Endothelial cell (in vitro differentiated cells): ENCODE measurements at regions not wholly inside any gene's neighbourhood (a gene's known extent, or its start where the extent isn't known, plus 50 kb on each side); places are given as distances from the start of the nearest gene placed in this dataset.

ENCODE experiments used
- DNase-seq: peaks from one replicate; pipeline ENCODE4 v3.0.0; 2021; ENCODE audit warnings: low spot score
- H3K27ac Mint-ChIP-seq: one replicate; pipeline ENCODE4 v1.8.0; 2021; ENCODE audit warnings: mixed read lengths, inconsistent platforms; ENCODE audit not compliant: unreplicated experiment
- H3K27me3 Mint-ChIP-seq: one replicate; pipeline ENCODE4 v1.8.0; 2021; ENCODE audit warnings: mild to moderate bottlenecking, moderate library complexity, mixed read lengths, inconsistent platforms; ENCODE audit not compliant: unreplicated experiment
- H3K36me3 Mint-ChIP-seq: one replicate; pipeline ENCODE4 v1.8.0; 2021; ENCODE audit warnings: mild to moderate bottlenecking, low read depth, mixed read lengths, inconsistent platforms; ENCODE audit not compliant: unreplicated experiment
- H3K4me1 Mint-ChIP-seq: one replicate; pipeline ENCODE4 v1.8.0; 2021; ENCODE audit warnings: mild to moderate bottlenecking, mixed read lengths, inconsistent platforms; ENCODE audit not compliant: unreplicated experiment
- H3K4me3 Mint-ChIP-seq: one replicate; pipeline ENCODE4 v1.8.0; 2021; ENCODE audit warnings: mild to moderate bottlenecking, mixed read lengths, inconsistent platforms; ENCODE audit not compliant: unreplicated experiment
- H3K9me3 Mint-ChIP-seq: one replicate; pipeline ENCODE4 v1.8.0; 2021; ENCODE audit warnings: mixed read lengths, inconsistent platforms; ENCODE audit not compliant: unreplicated experiment
- CTCF ChIP-seq: fragments of 200-600 bp; sonication (generic); IDR thresholded peaks from one replicate; pipeline ENCODE4 v1.5.0; 2021; ENCODE audit warnings: antibody characterized with exemption; ENCODE audit not compliant: unreplicated experiment

GRCh38 chr6:92216717-92217116 lies 1202.6 kb downstream of the EPHA7 start:
- H3K4me3 Mint-ChIP-seq = no peak overlapping the region
- peaks cover 3% of the 10 kb centered on the region for H3K27me3 Mint-ChIP-seq
- peaks cover 5% of the 10 kb centered on the region for H3K36me3 Mint-ChIP-seq
- peaks cover 4% of the 10 kb centered on the region for H3K9me3 Mint-ChIP-seq
- no peaks in the 10 kb centered on the region for H3K4me1 Mint-ChIP-seq
- no peak overlapping the region for H3K27ac Mint-ChIP-seq
- no peak for DNase-seq
- TF ChIP-seq CTCF = no peak

- Mint-ChIP-seq H3K4me3 (no peak overlapping the region), H3K4me1 (no peaks in the 10 kb centered on the region), H3K27ac (no peak overlapping the region), H3K27me3 (no peaks in the 10 kb centered on the region), H3K9me3 (no peaks in the 10 kb centered on the region), H3K36me3 (no peaks in the 10 kb centered on the region)
- no peak for TF ChIP-seq CTCF
- DNase-seq = no peak
Observed at GRCh38 chr6:92201618-92202017, 1217.7 kb downstream of the EPHA7 start.

GRCh38 chr6:92196325-92196724 lies 1223.0 kb downstream of the EPHA7 start:
- Mint-ChIP-seq H3K27me3 (no peaks in the 10 kb centered on the region), H3K9me3 (no peaks in the 10 kb centered on the region), H3K4me1 (no peaks in the 10 kb centered on the region), H3K36me3 (no peaks in the 10 kb centered on the region), H3K4me3 (no peak overlapping the region), H3K27ac (no peak overlapping the region)
- no peak for TF ChIP-seq CTCF
- DNase-seq = no peak

GRCh38 chr6:92195796-92196195 lies 1223.6 kb downstream of the EPHA7 start:
- Mint-ChIP-seq H3K27ac (no peak overlapping the region), H3K4me3 (no peak overlapping the region)
- no peak for TF ChIP-seq CTCF

GRCh38 chr6:92188016-92188415 lies 1231.3 kb downstream of the EPHA7 start:
- DNase-seq = no peak
- TF ChIP-seq CTCF = no peak
- H3K4me1 Mint-ChIP-seq = no peaks in the 10 kb centered on the region
- no peaks in the 10 kb centered on the region for H3K36me3 Mint-ChIP-seq
- no peaks in the 10 kb centered on the region for H3K27me3 Mint-ChIP-seq
- no peak overlapping the region for H3K27ac Mint-ChIP-seq
- no peaks in the 10 kb centered on the region for H3K9me3 Mint-ChIP-seq
- H3K4me3 Mint-ChIP-seq = no peak overlapping the region

More at GRCh38 chr6:92195796-92196195, 1223.6 kb downstream of the EPHA7 start:
- no peaks in the 10 kb centered on the region for H3K4me1 Mint-ChIP-seq
- no peak for DNase-seq
- H3K9me3 Mint-ChIP-seq = no peaks in the 10 kb centered on the region
- H3K36me3 Mint-ChIP-seq = no peaks in the 10 kb centered on the region
- no peaks in the 10 kb centered on the region for H3K27me3 Mint-ChIP-seq
